K562 (cell line): ENCODE measurements at regions not wholly inside any gene's neighbourhood (a gene's known extent, or its start where the extent isn't known, plus 50 kb on each side); places are given as distances from the start of the nearest gene placed in this dataset.

Experiments used
- ATAC-seq: fragments of 200-7000 bp; cut with Tn5 transposase; 3 replicates; pipeline ENCODE4 v1.9.1; 2020; ENCODE audit warnings: moderate library complexity
- BruUV-seq: library from RNA; stranded (reverse); fragments of 400-500 nt; replicated peaks from 2 replicates; lab custom pipeline; 2021; lab: Mats Ljungman, UMichigan
- CTCF ChIA-PET: fragments of 300-600 bp; formaldehyde crosslinking; extraction: SDS; loops from one replicate; lab custom pipeline; 2021; ENCODE audit warnings: low intra/inter-chr PET ratio; lab: Yijun Ruan, JAX
- POLR2A ChIA-PET: fragments of 300-600, 350-650 bp; sonication (Branson Sonifier 250); formaldehyde crosslinking; extraction: SDS; loops from one replicate; lab custom pipeline; 2021; ENCODE audit warnings: antibody characterized with exemption, inconsistent platforms; lab: Yijun Ruan, JAX
- DNase-seq, 4 experiments: peaks; one replicate each; pipeline versions ENCODE4 v3.0.0 to v3.0.0-alpha.2; 2011 to 2018; ENCODE audit warnings: low spot score in 3 of 4, mixed read lengths in 3 of 4; ENCODE audit errors: extremely low read depth in 1 of 4
- FAIRE-seq: peaks from 2 replicates; lab custom pipeline; 2011; peaks lifted over from hg19 to GRCh38; lab: Jason Lieb, UNC
- H2AFZ ChIP-seq: 2 replicates; pipeline ENCODE4 v1.6.0; 2011; ENCODE audit warnings: low read depth, low read length, control low read depth, inconsistent platforms
- H3K27ac ChIP-seq: fragments of 200-600 bp; 3 replicates; pipeline ENCODE4 v1.8.0; 2011; ENCODE audit warnings: low read depth, mild to moderate bottlenecking, control low read depth, inconsistent platforms, low read length, moderate library complexity, mixed read lengths; ENCODE audit errors: extremely low read depth
- H3K27me3 ChIP-seq, 2 experiments: fragments of 300-600 bp in 1 of 2; 2 replicates in 1 of 2; 3 replicates in 1 of 2; pipeline versions ENCODE4 v1.6.0 to v1.8.0; 2011; ENCODE audit warnings: inconsistent platforms in 2 of 2, low read length in 2 of 2, mild to moderate bottlenecking in 1 of 2, mixed read lengths in 1 of 2, moderate library complexity in 1 of 2; ENCODE audit not compliant: control insufficient read depth in 2 of 2, insufficient read depth in 2 of 2
- H3K36me3 ChIP-seq: fragments of 300-600 bp; 3 replicates; pipeline ENCODE4 v1.8.0; 2011; ENCODE audit warnings: mild to moderate bottlenecking, low read length, inconsistent platforms; ENCODE audit not compliant: control insufficient read depth, insufficient read depth
- H3K4me1 ChIP-seq, 2 experiments: fragments of 200-600 bp in 1 of 2; replicated peaks in 1 of 2; 2 replicates in 1 of 2; 3 replicates in 1 of 2; pipeline versions ENCODE4 v1.5.1 to v1.8.0; 2011; ENCODE audit warnings: inconsistent platforms in 2 of 2, low read length in 2 of 2, mild to moderate bottlenecking in 1 of 2, mixed read lengths in 1 of 2, moderate library complexity in 1 of 2; ENCODE audit not compliant: control insufficient read depth in 2 of 2, insufficient read depth in 2 of 2
- H3K4me2 ChIP-seq: 2 replicates; pipeline ENCODE4 v1.6.1; 2011; ENCODE audit warnings: low read length, control low read depth, inconsistent platforms, mixed read lengths; ENCODE audit not compliant: insufficient read depth
- H3K4me3 ChIP-seq: fragments of 200-600 bp; sonication (generic), shearing (Covaris generic); 2 replicates; pipeline ENCODE4 v1.5.1; 2016; ENCODE audit warnings: control low read depth, inconsistent platforms
- H3K79me2 ChIP-seq: fragments of 200-600 bp; 3 replicates; pipeline ENCODE4 v1.8.0; 2011; ENCODE audit warnings: low read length, inconsistent platforms; ENCODE audit not compliant: control insufficient read depth, insufficient read depth
- H3K9ac ChIP-seq, 2 experiments: 2 replicates each; pipeline versions ENCODE4 v1.6.0 to v1.6.1; 2011; ENCODE audit warnings: low read depth in 2 of 2, low read length in 2 of 2, control low read depth in 1 of 2, inconsistent platforms in 1 of 2, mild to moderate bottlenecking in 1 of 2, mixed read lengths in 1 of 2; ENCODE audit not compliant: insufficient read depth in 1 of 2
- H3K9me1 ChIP-seq: one replicate; pipeline ENCODE4 v1.6.0; 2011; ENCODE audit warnings: inconsistent platforms, mild to moderate bottlenecking, low read length, moderate library complexity; ENCODE audit not compliant: control insufficient read depth, insufficient read depth
- H3K9me3 ChIP-seq: replicated peaks from 2 replicates; pipeline ENCODE4 v1.5.1; 2011; ENCODE audit warnings: low read depth, low read length, inconsistent platforms; ENCODE audit not compliant: control insufficient read depth, insufficient read depth
- H4K20me1 ChIP-seq: replicated peaks from 2 replicates; pipeline ENCODE4 v1.6.1; 2011; ENCODE audit warnings: low read length, inconsistent platforms, mixed read lengths; ENCODE audit not compliant: control insufficient read depth, insufficient read depth
- HBP1 ChIP-seq: fragments of 450-650 bp; formaldehyde crosslinking; IDR thresholded peaks from 2 replicates; pipeline ENCODE4 v1.4.0; 2022; ENCODE audit warnings: missing genetic modification characterization
- KLF6 ChIP-seq: fragments of 250-450 bp; sonication (Bioruptor Pico); IDR thresholded peaks from 2 replicates; pipeline ENCODE4 v1.4.0; 2020; ENCODE audit warnings: mild to moderate bottlenecking, moderate library complexity, borderline replicate concordance
- NFIC ChIP-seq: fragments of 450-650 bp; IDR thresholded peaks from 2 replicates; pipeline ENCODE4 v1.6.1; 2017; ENCODE audit warnings: mild to moderate bottlenecking, inconsistent platforms
- NR0B1 ChIP-seq: fragments of 450-650 bp; IDR thresholded peaks from one replicate; pipeline ENCODE4 v1.6.1; 2018; ENCODE audit warnings: mild to moderate bottlenecking, moderate library complexity; ENCODE audit not compliant: partially characterized antibody
- PHF21A ChIP-seq: fragments of 450-650 bp; IDR thresholded peaks from 2 replicates; pipeline ENCODE4 v1.6.1; 2017; ENCODE audit warnings: low read depth, borderline replicate concordance
- RBM17 ChIP-seq: fragments of 200-400 bp; formaldehyde crosslinking; IDR thresholded peaks from 2 replicates; pipeline ENCODE4 v1.6.1; 2017; ENCODE audit warnings: low read depth, mild to moderate bottlenecking, low read length, borderline replicate concordance
- SREBF2 ChIP-seq: sonication (generic); formaldehyde crosslinking; IDR thresholded peaks from 2 replicates; pipeline ENCODE4 v1.4.0; 2020; ENCODE audit warnings: mild to moderate bottlenecking, missing genetic modification reagents
- ZBED1 ChIP-seq: IDR thresholded peaks from 2 replicates; pipeline ENCODE4 v1.6.1; 2014
- ZNF444 ChIP-seq: fragments of 250-450 bp; sonication (Bioruptor Pico); IDR thresholded peaks from 2 replicates; pipeline ENCODE4 v1.4.0; 2020; ENCODE audit warnings: mild to moderate bottlenecking, moderate library complexity
- ZNF511 ChIP-seq: sonication (generic); formaldehyde crosslinking; IDR thresholded peaks from 2 replicates; pipeline ENCODE4 v1.8.0; 2022; ENCODE audit warnings: mild to moderate bottlenecking, missing genetic modification reagents
- ZNF584 ChIP-seq: fragments of 200-800 bp; sonication (Bioruptor generic); IDR thresholded peaks from 2 replicates; pipeline ENCODE4 v1.6.1; 2016; ENCODE audit warnings: low read depth, mild to moderate bottlenecking, missing genetic modification characterization, missing compliant biosample characterization
- WGBS: fragments of 100-300 bp; shearing (Covaris generic); methylation state at CpG from one replicate; pipeline ENCODE4 v1.1.6; 2016; ENCODE audit warnings: low coverage, mixed read lengths; ENCODE audit not compliant: insufficient coverage; ENCODE audit errors: missing lambda C conversion rate; 5-methylcytosine and 5-hydroxymethylcytosine counted together
- in situ Hi-C: fragments of 300-500 bp; cut with MboI; formaldehyde crosslinking; loops from 4 replicates; pipeline ENCODE4 v1.15.0; 2018; ENCODE audit warnings: inconsistent platforms, mixed read lengths
- intact Hi-C: fragments of 100-400 bp; cut with micrococcal nuclease; formaldehyde crosslinking; loops from 2 replicates; pipeline ENCODE4 v1.14.2; 2022

- CTCF ChIA-PET, result no interaction called here
- POLR2A ChIA-PET, result interaction anchor here (0.6 to 0.9 kb wide), 2 partner anchors 162 to 373 kb away, joined by 3 to 5 read pairs; no protein-coding TSS in a partner anchor
- FAIRE-seq, result no peak
- TF ChIP-seq ZBED1, result no peak
- no peak for TF ChIP-seq RBM17
- no peak for TF ChIP-seq ZNF444 (CRISPR knock-in tag)
- no peak for TF ChIP-seq NR0B1
- no peak for TF ChIP-seq NFIC
- no peak for TF ChIP-seq KLF6 (CRISPR knock-in tag)
- no peak for TF ChIP-seq PHF21A
- TF ChIP-seq SREBF2, result no peak
- TF ChIP-seq HBP1 (CRISPR knock-in tag), result no peak
- no peak for TF ChIP-seq ZNF584 (CRISPR knock-in tag)
- no peak for TF ChIP-seq ZNF511 (CRISPR knock-in tag)
Measured at GRCh38 chr9:89732295-89732938, 127.6 kb downstream of the GADD45G start.

More at GRCh38 chr9:89732295-89732938, 127.6 kb downstream of the GADD45G start:
- H3K4me1 ChIP-seq, result no peaks in the 10 kb centered on the region
- no peak overlapping the region for H3K27ac ChIP-seq
- ATAC-seq, result no peak
- no peaks in the 10 kb centered on the region for H3K36me3 ChIP-seq
- H3K4me2 ChIP-seq, result no peak overlapping the region
- BruUV-seq, result no TSS peak
- H3K9me3 ChIP-seq, result no peaks in the 10 kb centered on the region
- intact Hi-C loops, result loop anchor here (10.0 kb wide), 1 partner anchor 128 kb away; the partner anchor contains the start of gene GADD45G
- in situ Hi-C loops, result no loop called here
- no peak overlapping the region for H3K9ac ChIP-seq
- no peak overlapping the region for H2AFZ ChIP-seq
- no peak for DNase-seq
- no peak overlapping the region for H3K4me3 ChIP-seq
- no peaks in the 10 kb centered on the region for H4K20me1 ChIP-seq
- peaks cover 0 to 4% of the 10 kb centered on the region in 2 experiments; a peak in 2 of 5 replicates for H3K27me3 ChIP-seq
- no peaks in the 10 kb centered on the region for H3K9me1 ChIP-seq
- 0% methylated on average over 5 of the region's 5 CpGs for WGBS
- no peaks in the 10 kb centered on the region for H3K79me2 ChIP-seq
